SU-DHL-6 (cell line): ENCODE measurements at regions not wholly inside any gene's neighbourhood (a gene's known extent, or its start where the extent isn't known, plus 50 kb on each side); places are given as distances from the start of the nearest gene placed in this dataset.

Experiments used
- H2AFZ ChIP-seq: fragments of 200-600 bp; sonication (generic); 2 replicates; pipeline ENCODE4 v1.6.1; 2014; ENCODE audit warnings: low read depth, mild to moderate bottlenecking, moderate library complexity, mixed read lengths, antibody characterized with exemption, low read length; ENCODE audit not compliant: severe bottlenecking
- H3F3A ChIP-seq: fragments of 200-600 bp; shearing (Covaris generic); 2 replicates; pipeline ENCODE4 v1.6.0; 2016; ENCODE audit warnings: antibody characterized with exemption, mild to moderate bottlenecking; ENCODE audit not compliant: insufficient read depth
- H3K27ac ChIP-seq: fragments of 200-600 bp; sonication (generic); 2 replicates; pipeline ENCODE4 v1.5.1; 2016; ENCODE audit warnings: low read depth, mild to moderate bottlenecking, low read length, moderate library complexity, mixed read lengths
- H3K27me3 ChIP-seq: fragments of 200-600 bp; sonication (generic), shearing (Covaris generic); 2 replicates; pipeline ENCODE4 v1.6.0; 2014; ENCODE audit warnings: mild to moderate bottlenecking, low read length
- H3K36me3 ChIP-seq: fragments of 200-600 bp; sonication (generic); 2 replicates; pipeline ENCODE4 v1.6.1; 2014; ENCODE audit warnings: mild to moderate bottlenecking, low read length, mixed read lengths
- H3K4me2 ChIP-seq: fragments of 300-600, 200-600 bp; shearing (Covaris generic), sonication (generic); 2 replicates; pipeline ENCODE4 v1.6.0; 2014; ENCODE audit warnings: low read length, low read depth, mild to moderate bottlenecking; ENCODE audit not compliant: poor library complexity, severe bottlenecking
- H3K4me3 ChIP-seq: fragments of 200-600 bp; sonication (generic); 2 replicates; pipeline ENCODE4 v1.5.1; 2014; ENCODE audit warnings: antibody characterized with exemption, low read length, mild to moderate bottlenecking, mixed read lengths; ENCODE audit not compliant: insufficient read depth, poor library complexity, severe bottlenecking
- H3K79me2 ChIP-seq: fragments of 200-600 bp; sonication (generic); 2 replicates; pipeline ENCODE4 v1.6.1; 2014; ENCODE audit warnings: mild to moderate bottlenecking, low read length, moderate library complexity; ENCODE audit not compliant: insufficient read depth
- H3K9ac ChIP-seq: fragments of 200-600 bp; sonication (generic); 2 replicates; pipeline ENCODE4 v1.7.0; 2014; ENCODE audit warnings: mild to moderate bottlenecking, low read length
- H3K9me2 ChIP-seq: fragments of 200-600 bp; sonication (generic); replicated peaks from 2 replicates; pipeline ENCODE4 v1.6.1; 2014; ENCODE audit warnings: low read length; ENCODE audit not compliant: insufficient read depth
- H3K9me3 ChIP-seq: fragments of 200-600 bp; sonication (generic); 2 replicates; pipeline ENCODE4 v1.6.1; 2014; ENCODE audit warnings: low read length, mixed read lengths; ENCODE audit not compliant: insufficient read depth
- H4K20me1 ChIP-seq: fragments of 200-600 bp; sonication (generic); 2 replicates; pipeline ENCODE4 v1.6.1; 2014; ENCODE audit warnings: low read depth, mild to moderate bottlenecking, antibody characterized with exemption, low read length, moderate library complexity, mixed read lengths
- EZH2phosphoT487 ChIP-seq: fragments of 200-600 bp; sonication (generic), shearing (Covaris generic); conservative IDR thresholded peaks from 2 replicates; pipeline ENCODE4 v1.6.1; 2018; ENCODE audit warnings: mild to moderate bottlenecking, antibody characterized with exemption, low read length, moderate library complexity, mixed read lengths
- TF ChIP-seq, protein P1 (sequence below): fragments of 200-600 bp; sonication (generic); IDR thresholded peaks from one replicate; pipeline ENCODE4 v1.5.1; 2017; ENCODE audit warnings: antibody characterized with exemption, mild to moderate bottlenecking, low read length, moderate library complexity; ENCODE audit not compliant: insufficient read depth, poor library complexity, severe bottlenecking

DNA sequence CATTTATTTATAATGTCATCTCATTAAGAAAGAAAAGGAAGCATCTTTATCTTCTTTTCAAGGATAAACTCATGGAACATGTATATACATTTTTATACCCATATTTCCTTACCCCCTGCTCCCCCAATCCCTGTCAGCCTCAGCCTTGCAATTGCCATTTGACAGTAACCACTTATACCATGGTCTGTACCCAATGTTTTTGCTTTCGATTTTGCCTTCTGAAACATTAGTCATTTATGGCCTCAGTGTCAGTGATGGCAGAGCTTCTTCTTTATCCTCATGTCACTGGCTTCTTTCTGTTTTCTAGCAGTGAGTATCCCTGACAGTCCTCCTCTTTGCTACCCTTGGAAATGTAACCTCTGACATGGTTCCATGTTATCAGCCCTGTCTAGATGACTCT lies 228.4 kb downstream of the SPRY1 start:
- no peak overlapping the region for H2AFZ ChIP-seq

DNA sequence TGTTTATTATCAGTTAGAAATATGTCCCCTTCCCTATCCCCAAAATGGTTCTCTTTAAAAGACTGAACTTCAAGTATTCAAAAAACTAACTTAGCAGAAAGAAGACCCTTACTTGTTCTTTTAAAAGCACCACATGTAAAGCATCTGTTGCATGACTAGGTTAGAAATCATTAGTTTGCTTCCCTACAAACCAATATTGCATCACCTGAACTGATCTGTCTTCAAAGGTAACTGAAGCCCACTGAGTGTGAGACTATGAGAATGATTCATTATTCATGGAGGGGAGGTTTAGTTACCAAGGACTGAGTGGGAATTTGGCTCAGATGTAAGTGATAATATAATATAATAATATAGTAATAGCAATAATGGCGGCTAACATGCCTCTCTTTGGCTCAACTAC lies 231.7 kb downstream of the SPRY1 start:
- Histone ChIP-seq H4K20me1 (no peaks in the 10 kb centered on the region), H3K4me2 (no peak overlapping the region), H3K4me3 (no peak overlapping the region), H2AFZ (no peak overlapping the region), H3K9ac (no peak overlapping the region), H3K36me3 (no peaks in the 10 kb centered on the region), H3F3A (no peaks in the 10 kb centered on the region), H3K79me2 (no peaks in the 10 kb centered on the region), H3K9me2 (no peaks in the 10 kb centered on the region), H3K27ac (no peak overlapping the region), H3K27me3 (no peaks in the 10 kb centered on the region), H3K9me3 (no peaks in the 10 kb centered on the region)
- TF ChIP-seq, protein P1, sequence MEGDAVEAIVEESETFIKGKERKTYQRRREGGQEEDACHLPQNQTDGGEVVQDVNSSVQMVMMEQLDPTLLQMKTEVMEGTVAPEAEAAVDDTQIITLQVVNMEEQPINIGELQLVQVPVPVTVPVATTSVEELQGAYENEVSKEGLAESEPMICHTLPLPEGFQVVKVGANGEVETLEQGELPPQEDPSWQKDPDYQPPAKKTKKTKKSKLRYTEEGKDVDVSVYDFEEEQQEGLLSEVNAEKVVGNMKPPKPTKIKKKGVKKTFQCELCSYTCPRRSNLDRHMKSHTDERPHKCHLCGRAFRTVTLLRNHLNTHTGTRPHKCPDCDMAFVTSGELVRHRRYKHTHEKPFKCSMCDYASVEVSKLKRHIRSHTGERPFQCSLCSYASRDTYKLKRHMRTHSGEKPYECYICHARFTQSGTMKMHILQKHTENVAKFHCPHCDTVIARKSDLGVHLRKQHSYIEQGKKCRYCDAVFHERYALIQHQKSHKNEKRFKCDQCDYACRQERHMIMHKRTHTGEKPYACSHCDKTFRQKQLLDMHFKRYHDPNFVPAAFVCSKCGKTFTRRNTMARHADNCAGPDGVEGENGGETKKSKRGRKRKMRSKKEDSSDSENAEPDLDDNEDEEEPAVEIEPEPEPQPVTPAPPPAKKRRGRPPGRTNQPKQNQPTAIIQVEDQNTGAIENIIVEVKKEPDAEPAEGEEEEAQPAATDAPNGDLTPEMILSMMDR = no peak
- TF ChIP-seq EZH2phosphoT487 = no peak

More for the DNA sequence above, 228.4 kb downstream of the SPRY1 start:
- Histone ChIP-seq H4K20me1 (no peaks in the 10 kb centered on the region), H3K27me3 (no peaks in the 10 kb centered on the region), H3K4me2 (no peak overlapping the region), H3K36me3 (no peaks in the 10 kb centered on the region), H3K9me3 (no peaks in the 10 kb centered on the region), H3K4me3 (no peak overlapping the region), H3K27ac (no peak overlapping the region), H3F3A (no peaks in the 10 kb centered on the region), H3K79me2 (no peaks in the 10 kb centered on the region), H3K9me2 (no peaks in the 10 kb centered on the region), H3K9ac (no peak overlapping the region)
- TF ChIP-seq, protein P1 = no peak
- TF ChIP-seq EZH2phosphoT487 = no peak

DNA sequence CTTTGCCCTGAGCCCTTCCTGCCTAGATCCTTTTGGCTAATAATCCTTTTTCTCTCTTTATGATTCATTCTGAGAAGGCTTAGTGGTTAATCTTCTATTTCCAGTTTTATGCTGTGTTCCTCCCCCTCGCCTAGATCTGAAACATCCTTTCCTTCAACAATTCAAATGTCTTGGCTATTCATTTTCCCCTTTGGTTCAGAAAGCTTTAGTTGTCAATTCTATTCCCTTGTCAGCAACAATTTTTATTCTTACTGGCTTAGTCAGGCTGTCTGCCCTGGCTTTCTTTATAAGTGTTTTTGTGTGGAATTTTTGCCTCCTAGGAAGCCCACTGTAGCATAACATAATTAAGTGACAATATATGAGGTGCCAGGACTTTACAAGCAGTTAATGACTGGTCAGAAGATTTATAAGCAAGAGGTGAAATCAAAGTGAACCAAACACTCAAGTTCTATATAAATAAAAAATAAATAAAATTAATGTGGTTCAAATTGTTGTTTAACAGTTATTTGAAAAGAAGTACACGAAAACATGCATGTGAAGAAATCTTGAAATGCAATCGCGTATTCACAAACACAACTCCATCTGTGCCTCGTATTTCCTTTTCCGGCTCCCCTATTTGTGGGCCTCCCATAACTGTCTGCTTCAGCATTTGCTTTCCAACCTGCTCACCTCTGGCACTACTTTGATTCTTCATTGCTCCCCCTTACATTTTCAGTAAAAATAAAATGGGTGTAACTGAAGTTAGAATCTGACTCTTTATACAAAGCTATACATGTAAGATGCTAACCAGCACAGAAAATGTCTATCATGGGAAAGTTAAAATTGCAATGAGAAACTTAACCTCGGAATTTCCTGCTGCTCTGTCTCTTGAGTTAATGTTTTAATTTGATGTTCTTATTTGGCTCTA lies 235.4 kb downstream of the SPRY1 start:
- H3K9me2 ChIP-seq = no peaks in the 10 kb centered on the region
- H3K36me3 ChIP-seq = no peaks in the 10 kb centered on the region
- H2AFZ ChIP-seq = no peak overlapping the region
- TF ChIP-seq EZH2phosphoT487 = no peak
- TF ChIP-seq, protein P1 = no peak
- no peaks in the 10 kb centered on the region for H3K79me2 ChIP-seq
- H3K9ac ChIP-seq = no peak overlapping the region
- no peak overlapping the region for H3K27ac ChIP-seq
- no peaks in the 10 kb centered on the region for H3K27me3 ChIP-seq
- no peak overlapping the region for H3K4me2 ChIP-seq
- no peak overlapping the region for H3K4me3 ChIP-seq
- H4K20me1 ChIP-seq = no peaks in the 10 kb centered on the region
- H3F3A ChIP-seq = no peaks in the 10 kb centered on the region
- H3K9me3 ChIP-seq = no peaks in the 10 kb centered on the region
